Activated CD4-positive, CD25-positive, alpha-beta regulatory T cell treated with anti-CD3 and anti-CD28 coated beads, Interleukin-2, amount 50 U/mL, for 72 hours (primary cell): ENCODE measurements at regions not wholly inside any gene's neighbourhood (a gene's known extent, or its start where the extent isn't known, plus 50 kb on each side); places are given as distances from the start of the nearest gene placed in this dataset.

Source experiments
- DNase-seq: peaks from one replicate; pipeline ENCODE4 v3.0.0; 2021

GRCh38 chr7:22909917-22910316 is 87.3 kb upstream of the TOMM7 start:
- DNase-seq: no peak

- no peak for DNase-seq
Measured at GRCh38 chr7:22907805-22908204, 85.2 kb upstream of the TOMM7 start.

DNA sequence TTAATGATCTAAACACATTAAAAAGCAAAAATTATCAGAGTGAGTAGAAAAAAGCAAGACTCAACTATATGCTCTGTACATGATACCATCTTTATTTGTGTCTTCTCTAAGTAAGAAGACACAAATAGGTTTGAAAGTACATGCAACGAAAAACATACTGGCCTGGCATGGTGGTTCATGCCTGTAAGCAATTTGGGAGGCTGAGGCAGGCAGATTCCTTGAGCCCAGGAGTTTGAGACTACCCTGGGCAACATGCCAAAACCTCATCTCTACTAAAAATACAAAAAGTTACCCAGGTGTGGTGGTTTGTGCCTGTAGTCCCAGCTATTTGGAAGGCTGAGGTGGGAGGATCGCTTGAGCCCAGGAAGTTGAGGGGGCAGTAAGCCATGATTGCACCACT is 78.1 kb upstream of the TOMM7 start:
- DNase-seq: no peak

DNA sequence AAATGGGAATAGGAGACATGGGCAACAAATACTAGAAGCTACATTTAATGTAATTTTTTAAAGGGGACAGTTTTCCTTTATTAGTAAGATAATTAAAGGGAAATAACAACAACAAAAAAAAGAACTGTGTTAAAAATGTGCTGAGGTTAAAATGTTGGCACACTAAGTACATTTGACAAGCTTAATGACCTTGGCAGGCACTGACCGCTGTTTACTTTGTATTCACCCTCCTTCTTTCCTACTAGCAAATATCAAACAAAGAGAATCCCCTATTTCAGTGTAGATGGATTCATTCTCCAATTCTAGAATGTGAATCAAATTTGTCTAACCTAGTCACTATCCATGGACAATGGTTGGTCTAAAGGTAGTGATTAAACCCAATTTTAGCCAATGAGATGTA is 77.5 kb upstream of the TOMM7 start:
- no peak for DNase-seq

GRCh38 chr7:22896917-22897316 is 74.3 kb upstream of the TOMM7 start:
- DNase-seq: no peak

- DNase-seq: no peak
Measured at GRCh38 chr7:22895828-22896165, 73.1 kb upstream of the TOMM7 start.

- no peak for DNase-seq
Measured at GRCh38 chr7:22895140-22895827, 72.6 kb upstream of the TOMM7 start.

DNA sequence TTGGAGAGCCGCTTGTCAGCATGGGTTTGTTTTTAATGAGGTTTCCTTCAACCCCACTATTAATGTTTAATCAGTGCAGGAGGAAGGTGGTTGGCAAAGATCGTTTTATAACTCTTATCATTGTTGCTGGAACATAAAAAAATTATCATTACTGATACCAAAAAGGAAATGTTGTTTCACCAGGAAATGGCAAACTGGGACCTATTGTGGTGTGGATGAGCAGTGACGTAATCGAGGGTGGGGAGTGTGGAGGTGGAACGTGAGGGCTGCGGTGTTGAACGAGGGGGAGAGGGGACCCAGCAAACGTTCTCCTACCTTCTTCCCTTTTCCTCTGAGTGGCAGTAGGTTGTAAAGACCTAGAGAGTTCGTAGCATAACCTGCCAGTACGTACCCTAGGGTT is 71.9 kb upstream of the TOMM7 start:
- DNase-seq: no peak

DNA sequence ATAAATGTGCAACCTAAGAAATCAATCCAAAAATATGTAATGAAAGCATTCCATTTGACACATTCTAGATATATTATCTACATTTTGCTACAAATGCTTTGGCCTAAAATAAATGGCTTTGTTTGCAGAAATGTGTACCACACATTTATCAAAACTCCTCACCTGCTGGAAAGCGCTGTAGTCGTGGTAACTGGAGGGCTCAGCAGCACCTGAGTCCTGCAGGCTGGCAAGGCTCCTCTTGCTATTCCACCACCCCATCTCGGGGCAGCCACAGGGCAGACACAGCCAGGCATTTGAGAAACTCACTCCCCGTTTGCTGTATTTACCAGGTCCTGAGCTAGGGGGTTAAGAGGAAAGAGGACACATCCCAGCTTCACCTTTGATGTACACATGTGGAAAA is 68.1 kb upstream of the TOMM7 start:
- no peak for DNase-seq

DNA sequence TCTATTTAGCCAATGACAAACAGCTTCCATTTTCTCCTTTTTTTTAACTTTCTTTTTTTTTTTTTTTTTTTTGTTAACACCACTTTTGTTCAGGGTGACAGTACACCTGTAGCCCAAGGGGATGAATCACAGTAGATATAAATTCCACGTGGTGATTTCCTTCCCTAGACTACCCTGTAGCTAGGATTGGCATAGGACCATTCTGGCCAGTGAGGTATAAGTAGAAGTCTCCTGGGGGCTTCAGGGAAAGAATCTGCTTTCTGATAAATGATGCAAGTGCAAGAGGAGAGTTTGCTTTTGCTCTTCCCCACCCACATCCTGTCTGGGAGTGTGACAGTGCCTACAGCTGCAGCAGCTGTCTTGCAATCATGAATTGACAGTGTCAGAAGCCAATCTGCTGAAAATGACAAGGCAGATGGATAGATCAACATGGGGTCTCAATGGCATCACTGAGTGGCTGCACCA is 63.2 kb upstream of the TOMM7 start:
- peak; percentile 36 for DNase-seq

DNA sequence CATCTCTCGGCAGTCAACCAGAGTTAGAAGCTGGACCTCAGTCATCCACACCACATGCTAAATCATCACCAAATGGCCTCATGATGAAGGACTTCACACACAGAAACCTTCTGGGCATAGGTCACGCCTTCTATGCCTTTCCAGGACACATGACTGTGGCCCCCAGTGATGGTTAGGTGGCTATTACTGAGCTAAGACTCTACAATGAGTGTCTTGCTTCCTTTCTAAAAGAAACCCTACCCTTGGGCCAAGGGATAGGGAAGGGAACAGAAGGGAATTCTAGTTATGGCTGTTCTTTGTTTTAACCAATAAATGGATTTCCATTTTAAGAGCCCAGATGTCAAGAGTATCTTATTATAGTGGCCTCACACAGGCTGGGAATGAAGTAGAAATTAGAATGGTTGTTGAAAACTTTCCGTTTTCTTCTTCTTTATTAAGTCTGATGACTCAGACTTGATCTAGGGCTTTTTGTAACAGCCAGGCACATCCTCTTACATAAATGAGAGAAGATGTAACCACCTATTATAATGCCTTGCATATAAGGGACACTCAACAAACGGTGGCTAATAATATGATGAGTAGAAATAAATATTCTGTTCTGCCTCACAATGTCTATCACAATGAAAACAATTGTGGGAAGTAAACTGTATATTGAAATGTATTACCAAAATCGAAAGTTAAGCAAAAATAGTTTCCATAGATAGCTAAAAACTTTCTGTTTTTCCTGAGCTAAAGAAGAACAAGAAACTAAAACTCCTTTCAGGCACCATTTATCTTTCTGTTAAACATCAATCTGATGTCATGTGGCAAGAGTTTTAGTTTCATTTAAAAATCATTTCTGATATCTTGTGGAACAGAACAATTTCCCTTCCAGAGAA is 62.5 kb upstream of the TOMM7 start:
- DNase-seq: no peak

DNA sequence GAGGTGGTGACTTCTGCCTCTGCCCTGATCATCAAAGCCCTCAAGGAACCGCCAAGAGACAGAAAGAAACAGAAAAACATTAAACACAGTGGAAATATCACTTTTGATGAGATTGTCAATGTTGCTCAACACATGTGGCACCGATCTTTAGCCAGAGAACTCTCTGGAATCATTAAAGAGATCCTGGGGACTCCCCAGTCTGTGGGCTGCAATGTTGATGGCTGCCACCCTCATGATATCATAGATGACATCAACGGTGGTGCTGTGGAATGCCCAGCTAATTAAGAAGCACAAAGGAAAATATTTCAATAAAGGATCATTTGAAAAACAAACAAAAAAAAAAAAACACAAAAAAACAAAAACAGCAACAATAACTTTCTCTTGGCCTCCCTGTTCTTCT is 59.5 kb upstream of the TOMM7 start:
- DNase-seq: no peak

GRCh38 chr7:22879709-22880306 is 57.2 kb upstream of the TOMM7 start:
- DNase-seq: no peak

GRCh38 chr7:22879280-22879679 is 56.6 kb upstream of the TOMM7 start:
- DNase-seq: no peak

GRCh38 chr7:22876986-22877729 is 54.5 kb upstream of the TOMM7 start:
- no peak for DNase-seq

GRCh38 chr7:22875470-22875869 is 52.8 kb upstream of the TOMM7 start:
- DNase-seq: no peak

- DNase-seq: no peak
Measured at GRCh38 chr7:22874904-22875303, 52.3 kb upstream of the TOMM7 start.
